GM13977 (cell line): ENCODE measurements at regions not wholly inside any gene's neighbourhood (a gene's known extent, or its start where the extent isn't known, plus 50 kb on each side); places are given as distances from the start of the nearest gene placed in this dataset.

ENCODE experiments used
- DNase-seq: peaks from one replicate; pipeline ENCODE4 v3.0.0; 2012; ENCODE audit warnings: low spot score
- CTCF ChIP-seq: IDR thresholded peaks from 2 replicates; pipeline ENCODE4 v1.5.1; 2012; ENCODE audit warnings: mild to moderate bottlenecking, control low read depth; ENCODE audit not compliant: insufficient read depth; ENCODE audit errors: extremely low read depth, missing control alignments
- in situ Hi-C: fragments of 300-500 bp; cut with MboI; formaldehyde crosslinking; loops from one replicate; pipeline ENCODE4 v1.12.0; 2022; ENCODE audit warnings: low sequenced_read_pairs, low pct_unique_long_range_greater_than_20kb, mixed read lengths, inconsistent platforms; ENCODE audit not compliant: unreplicated experiment

GRCh38 chr19:27689734-27690241, 1523.2 kb downstream of the UQCRFS1 start:
- no peak for TF ChIP-seq CTCF
- in situ Hi-C loops: no loop called here
- DNase-seq: no peak

- no peak for DNase-seq
- in situ Hi-C loops: no loop called here
- TF ChIP-seq CTCF: no peak
Measured at GRCh38 chr19:27684293-27684692, 1528.7 kb downstream of the UQCRFS1 start.

- TF ChIP-seq CTCF: no peak
- in situ Hi-C loops: no loop called here
Measured at GRCh38 chr19:27681972-27682371, 1531.0 kb downstream of the UQCRFS1 start.

GRCh38 chr19:27679905-27680304, 1533.0 kb downstream of the UQCRFS1 start:
- in situ Hi-C loops: no loop called here
- TF ChIP-seq CTCF: no peak
- DNase-seq: no peak

More at GRCh38 chr19:27681972-27682371, 1531.0 kb downstream of the UQCRFS1 start:
- DNase-seq: no peak

- no peak for TF ChIP-seq CTCF
- DNase-seq: no peak
- in situ Hi-C loops: no loop called here
Measured at GRCh38 chr19:27679399-27679798, 1533.6 kb downstream of the UQCRFS1 start.

- in situ Hi-C loops: no loop called here
- DNase-seq: no peak
- TF ChIP-seq CTCF: no peak
Measured at GRCh38 chr19:27676877-27677276, 1536.1 kb downstream of the UQCRFS1 start.

- TF ChIP-seq CTCF: no peak
- no peak for DNase-seq
- in situ Hi-C loops: no loop called here
Measured at GRCh38 chr19:27676334-27676733, 1536.6 kb downstream of the UQCRFS1 start.
